ENCODE measurements at regions not wholly inside any gene's neighbourhood (a gene's known extent, or its start where the extent isn't known, plus 50 kb on each side); places are given as distances from the start of the nearest gene placed in this dataset.

GRCh38 chr14:34368971-34369647, 92.9 kb downstream of the SPTSSA start:
- intact Hi-C loops (cut with DNase I) = no loop called here
- Histone ChIP-seq H3K36me3 (no peaks in the 10 kb centered on the region), H3K27ac (peak overlapping the region in 1 of 12 donors; percentile 73), H3K4me1 (peaks cover 0 to 29% (median 0%) of the 10 kb centered on the region in 12 donors), H3K9me3 (no peaks in the 10 kb centered on the region), H3K4me3 (no peak overlapping the region), H3K27me3 (peaks cover 0 to 7% (median 0%) of the 10 kb centered on the region in 9 donors)
- 78 to 91% (median 81%) methylated on average over 3 of the region's 3 CpGs for WGBS, 4 donors
- ATAC-seq (peak in 1 of 4 donors; percentile 24), DNase-seq (no peak)
- TF ChIP-seq CTCF (IDR thresholded peaks at IDR 0.05) (no peak), POLR2A (IDR thresholded peaks at IDR 0.05) (no peak)

- intact Hi-C loops (cut with DNase I) = no loop called here
- TF ChIP-seq CTCF (IDR thresholded peaks at IDR 0.05) = no peak
- no peak for TF ChIP-seq POLR2A (IDR thresholded peaks at IDR 0.05)
- H3K9me3 ChIP-seq = no peaks in the 10 kb centered on the region
- peaks cover 0 to 35% (median 0%) of the 10 kb centered on the region in 12 donors for H3K4me1 ChIP-seq
- ATAC-seq (peak in 1 of 4 donors; percentile 36), DNase-seq (no peak)
- 78 to 82% (median 79%) methylated on average over 8 of the region's 8 CpGs for WGBS, 4 donors
- H3K4me3 ChIP-seq = no peak overlapping the region
- peaks cover 0 to 7% (median 0%) of the 10 kb centered on the region in 9 donors for H3K27me3 ChIP-seq
- peak overlapping the region in 1 of 12 donors; percentile 73 for H3K27ac ChIP-seq
- no peaks in the 10 kb centered on the region for H3K36me3 ChIP-seq
These were observed 93.7 kb downstream of the SPTSSA start for GRCh38 chr14:34368115-34368970.

- Histone ChIP-seq H3K4me1 (peaks cover 0 to 35% (median 0%) of the 10 kb centered on the region in 12 donors), H3K4me3 (no peak overlapping the region), H3K36me3 (no peaks in the 10 kb centered on the region), H3K9me3 (no peaks in the 10 kb centered on the region), H3K27ac (no peak overlapping the region), H3K27me3 (peaks cover 0 to 7% (median 0%) of the 10 kb centered on the region in 9 donors)
- intact Hi-C loops (cut with DNase I) = no loop called here
- 51 to 62% (median 59%) methylated on average over 5 of the region's 5 CpGs for WGBS, 4 donors
- peak in 5 of 12 donors; percentile 17 to 37 (median 32) for TF ChIP-seq CTCF (IDR thresholded peaks at IDR 0.05)
- no peak for TF ChIP-seq POLR2A (IDR thresholded peaks at IDR 0.05)
- DNase-seq (no peak), ATAC-seq (no peak)
These were observed 96.6 kb downstream of the SPTSSA start for GRCh38 chr14:34365309-34365915.

- 70 to 77% (median 72%) methylated on average over 6 of the region's 6 CpGs for WGBS, 4 donors
- TF ChIP-seq CTCF (IDR thresholded peaks at IDR 0.05) = no peak
- no peak for TF ChIP-seq POLR2A (IDR thresholded peaks at IDR 0.05)
- Histone ChIP-seq H3K4me3 (no peak overlapping the region), H3K4me1 (peaks cover 0 to 33% (median 0%) of the 10 kb centered on the region in 12 donors), H3K9me3 (no peaks in the 10 kb centered on the region), H3K36me3 (no peaks in the 10 kb centered on the region), H3K27me3 (peaks cover 0 to 7% (median 0%) of the 10 kb centered on the region in 9 donors), H3K27ac (no peak overlapping the region)
- DNase-seq = no peak
- intact Hi-C loops (cut with DNase I) = no loop called here
- ATAC-seq = no peak
These were observed 97.8 kb downstream of the SPTSSA start for GRCh38 chr14:34364201-34364600.

All from heart left ventricle (tissue), 16 donors.